NCI-H1092 treated with DMSO at 0.1 percent for 48 hours (cell line): ENCODE measurements at regions not wholly inside any gene's neighbourhood (a gene's known extent, or its start where the extent isn't known, plus 50 kb on each side); places are given as distances from the start of the nearest gene placed in this dataset.
"Not testable (repeated sequence)": the region's sequence is repeated elsewhere in the genome, so short reads cannot be mapped to it uniquely, and the experiment has no call there.

Experiments used
- DNase-seq: peaks from one replicate; lab custom pipeline; 2025; lab: John Stamatoyannopoulos, UW

DNA sequence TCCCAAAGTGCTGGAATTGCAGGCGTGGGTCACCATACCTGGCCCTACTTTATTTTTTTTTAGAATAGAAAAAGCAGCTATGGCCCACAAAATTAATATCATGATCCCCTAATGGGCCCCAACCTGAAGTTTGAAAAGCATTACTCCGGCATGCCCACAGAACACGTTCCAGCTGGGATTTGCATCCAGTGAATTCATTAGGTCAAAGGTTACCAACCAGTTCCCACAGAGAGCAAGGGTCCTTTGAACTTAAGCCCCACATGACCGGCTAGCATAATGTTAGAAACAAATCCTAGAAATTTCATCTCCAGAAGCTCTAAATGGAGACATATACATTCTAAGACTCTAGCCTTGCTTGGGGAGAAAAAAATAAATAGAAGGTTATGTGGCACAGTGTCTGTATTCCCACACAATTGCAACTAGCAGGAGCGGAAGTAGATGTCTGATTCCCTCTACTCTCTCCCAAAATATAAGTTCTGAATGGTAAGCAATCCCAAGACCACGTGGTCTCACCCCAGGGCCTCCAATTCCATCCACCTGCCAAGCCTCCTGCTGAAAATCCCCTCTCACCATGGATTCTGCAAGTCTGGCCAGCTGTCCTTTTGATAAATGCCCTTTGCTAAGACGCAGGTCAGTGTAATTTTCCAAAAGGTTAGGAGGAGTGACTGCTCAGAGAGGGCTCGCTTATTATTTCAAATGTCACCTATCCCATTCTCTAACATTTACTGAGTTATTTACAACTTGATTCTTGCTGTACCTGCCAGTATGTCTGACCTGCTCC, 395.8 kb downstream of the NPIPA8 start:
- DNase-seq: no peak

DNA sequence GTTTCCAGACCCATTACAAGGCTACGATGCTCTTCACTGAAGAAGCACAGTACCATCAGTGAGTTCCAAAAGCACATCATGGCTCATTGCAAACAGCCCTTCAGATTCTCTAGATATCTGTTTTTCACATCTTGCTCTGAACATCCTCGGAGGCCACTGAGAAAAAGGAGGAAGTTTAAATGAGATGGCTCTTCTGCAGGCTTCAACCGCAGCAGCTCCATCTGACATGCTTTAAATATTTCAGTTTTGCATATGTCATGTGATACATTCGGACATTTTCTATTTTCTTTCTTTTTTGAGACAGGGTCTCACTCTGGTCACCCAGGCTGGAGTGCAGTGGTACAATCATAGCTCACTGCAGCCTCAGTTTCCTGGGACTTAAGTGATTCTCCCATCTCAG, 396.8 kb downstream of the NPIPA8 start:
- no peak for DNase-seq

DNA sequence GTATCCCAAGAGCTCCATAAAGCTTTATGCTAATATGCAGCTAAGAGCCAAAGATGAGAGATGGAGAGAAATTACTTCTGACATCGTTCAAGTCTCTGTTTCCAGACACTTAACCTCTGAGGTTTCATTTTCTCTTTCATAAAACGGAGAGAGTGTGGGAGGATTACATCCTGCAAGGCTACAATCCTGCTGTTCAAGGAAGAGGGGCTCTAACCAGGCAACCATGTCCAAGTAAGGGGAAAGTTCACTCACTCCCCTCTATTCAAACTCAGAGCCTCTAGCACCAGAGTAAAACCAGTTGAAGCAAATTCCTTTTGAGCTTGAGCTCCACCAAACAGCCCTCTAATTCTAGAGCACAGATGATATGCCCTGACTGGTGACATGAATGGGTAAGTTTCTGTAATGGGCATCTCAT, 397.4 kb downstream of the NPIPA8 start:
- DNase-seq: no peak

DNA sequence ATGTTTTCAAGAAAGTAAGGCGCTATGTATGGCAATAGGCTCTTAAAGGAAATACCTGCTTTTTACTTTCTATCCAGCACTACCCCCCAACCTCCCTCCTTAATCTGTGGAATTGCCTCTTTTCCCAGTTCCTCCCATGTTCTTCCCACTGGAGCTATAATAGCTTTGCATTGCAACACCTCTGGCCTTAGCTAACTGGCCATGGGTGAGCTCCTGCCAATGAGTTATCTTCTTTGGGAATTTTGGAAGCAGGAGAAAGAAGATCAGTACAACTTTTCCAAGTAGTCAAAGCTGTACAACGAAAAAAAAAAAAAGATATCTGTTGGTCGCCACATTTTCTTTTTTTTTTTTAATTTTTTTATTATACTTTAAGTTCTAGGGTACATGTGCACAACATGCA, 398.0 kb downstream of the NPIPA8 start:
- DNase-seq: no peak

DNA sequence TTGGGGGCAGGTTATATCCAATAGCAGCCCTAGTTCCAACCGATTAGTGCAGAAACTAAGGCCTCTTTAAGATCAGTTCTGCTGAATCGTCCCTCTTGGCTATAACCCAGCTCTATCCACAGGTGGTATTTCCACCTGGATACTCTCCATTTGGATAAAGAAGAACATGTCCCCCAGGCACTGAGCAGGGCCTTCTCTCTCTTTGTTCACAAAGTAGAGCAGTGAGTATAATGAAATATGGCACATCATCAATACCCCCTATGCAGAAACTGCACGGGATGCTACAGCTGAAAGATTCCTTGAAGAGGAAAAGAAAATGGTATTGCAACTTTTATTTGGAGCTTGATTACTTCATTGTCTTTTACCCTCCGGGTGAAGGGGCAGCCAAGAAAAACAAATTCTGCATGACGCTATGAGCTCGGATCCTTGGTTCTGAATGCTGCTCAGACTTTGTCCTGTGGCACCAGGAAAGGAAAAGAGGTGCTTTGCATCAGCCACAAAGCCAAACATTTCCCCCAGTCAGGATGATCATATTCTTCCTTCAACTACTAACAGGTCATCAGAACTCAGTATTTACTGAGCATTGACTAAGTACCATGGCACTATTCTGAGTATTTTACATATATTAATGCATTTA, 399.7 kb downstream of the NPIPA8 start:
- DNase-seq: no peak

DNA sequence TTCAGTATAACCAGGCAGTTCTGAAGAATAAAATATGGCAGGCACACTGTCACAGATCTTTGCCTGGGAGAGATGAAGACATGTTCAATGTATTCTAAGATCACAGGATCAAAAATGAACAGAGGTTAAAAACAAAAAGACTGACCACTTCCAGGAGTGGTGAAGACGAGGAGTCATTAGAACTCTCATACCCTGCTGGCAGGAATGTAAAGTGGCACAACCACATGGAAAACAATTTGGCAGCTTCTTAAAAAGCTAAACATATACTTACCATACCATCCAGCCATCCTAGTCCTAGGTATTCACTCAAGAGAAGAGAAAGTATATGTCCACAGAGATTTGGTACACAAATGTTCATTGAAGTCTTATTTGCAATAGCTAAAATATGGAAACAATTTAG, 406.3 kb downstream of the NPIPA8 start:
- DNase-seq: no peak

DNA sequence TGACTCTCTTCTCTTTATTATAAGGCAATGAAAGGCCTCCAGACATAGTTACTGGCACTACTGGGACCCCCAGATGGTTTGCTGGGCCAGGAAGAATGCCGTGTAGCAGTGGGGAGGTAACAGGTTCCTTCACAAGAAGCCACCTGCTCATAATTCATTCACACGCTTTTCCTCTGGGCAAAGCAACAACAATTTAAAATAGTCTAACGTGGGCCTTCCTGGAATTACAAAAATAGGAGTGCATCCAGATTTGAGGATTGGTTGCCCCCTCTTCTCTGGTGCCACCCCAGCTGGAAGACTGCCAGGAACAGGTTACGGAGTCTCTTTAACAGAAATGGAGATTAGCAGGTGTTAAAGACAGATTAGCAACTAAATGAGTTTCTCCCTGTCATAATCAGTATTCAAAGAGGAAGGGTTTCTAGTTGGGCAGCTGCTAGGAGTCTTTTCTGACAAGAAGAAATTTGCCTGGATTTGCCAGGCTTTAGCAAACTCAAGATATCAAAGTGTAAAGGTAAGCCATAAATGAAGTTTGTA, 409.6 kb downstream of the NPIPA8 start:
- no peak for DNase-seq

DNA sequence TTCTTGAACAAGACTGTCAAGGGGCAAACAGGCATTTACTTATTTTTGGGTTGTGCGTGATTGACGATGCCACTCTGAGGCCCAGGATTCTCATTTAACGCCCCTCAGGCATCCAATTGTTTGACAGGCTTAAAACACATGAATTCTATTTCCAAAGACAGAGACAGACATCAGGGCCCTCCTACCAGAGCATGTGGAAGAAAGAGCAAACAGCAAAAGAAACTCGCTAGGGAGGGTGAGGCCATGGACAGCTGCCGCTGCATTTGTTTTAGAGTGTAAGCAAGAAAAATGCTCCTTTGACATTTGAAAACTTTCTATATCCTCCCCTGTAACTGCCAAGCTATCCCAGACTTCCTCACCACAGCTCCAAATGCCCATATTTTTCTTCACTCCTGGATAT, 410.1 kb downstream of the NPIPA8 start:
- no peak for DNase-seq

DNA sequence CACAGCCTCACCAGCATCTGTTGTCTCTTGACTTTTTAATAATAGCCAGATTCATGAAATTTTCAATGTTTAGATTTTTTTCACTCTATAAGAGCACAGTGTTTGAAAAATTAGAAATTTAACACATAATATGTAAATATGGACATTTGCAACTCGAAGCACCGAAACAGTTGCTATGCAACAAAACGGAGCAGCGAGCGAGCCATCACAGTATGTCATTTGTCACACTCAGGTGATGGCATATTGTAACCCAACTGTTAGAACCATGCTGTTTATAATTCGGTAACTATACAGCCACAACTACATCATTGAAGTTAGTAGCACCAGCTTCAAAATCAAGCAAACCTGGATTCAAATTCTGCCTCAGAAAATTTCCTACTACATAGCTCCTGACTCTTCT, 410.8 kb downstream of the NPIPA8 start:
- DNase-seq: no peak

DNA sequence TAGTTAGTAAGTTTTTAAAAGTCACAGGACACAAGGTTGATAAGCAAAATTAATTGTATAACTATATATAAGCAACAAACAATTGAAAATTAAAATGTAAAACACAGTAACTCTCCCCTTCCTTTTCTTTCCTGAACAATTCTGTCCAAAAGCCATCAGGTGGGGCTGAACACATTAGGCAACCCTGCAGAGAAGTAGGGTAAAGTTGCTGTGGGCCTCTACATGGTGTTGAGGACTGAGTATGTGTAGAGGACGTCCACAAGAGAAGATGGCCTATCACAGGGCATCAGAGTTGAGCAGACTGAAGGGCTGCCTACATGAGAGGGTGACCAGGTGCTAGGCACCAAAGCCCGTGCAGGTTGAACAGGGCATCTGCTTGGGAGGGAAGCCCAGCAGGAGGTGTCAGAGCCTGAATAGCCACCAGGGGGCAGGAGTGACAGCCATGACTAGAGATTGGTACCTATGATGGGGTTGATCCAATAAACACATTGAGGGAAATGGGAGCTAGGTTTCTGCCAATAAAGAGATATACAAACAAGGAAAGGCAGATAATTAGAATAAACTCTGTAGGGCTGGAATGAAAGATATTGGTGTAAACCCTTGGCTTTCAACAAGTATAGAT, 415.1 kb downstream of the NPIPA8 start:
- DNase-seq: peak; percentile 17

DNA sequence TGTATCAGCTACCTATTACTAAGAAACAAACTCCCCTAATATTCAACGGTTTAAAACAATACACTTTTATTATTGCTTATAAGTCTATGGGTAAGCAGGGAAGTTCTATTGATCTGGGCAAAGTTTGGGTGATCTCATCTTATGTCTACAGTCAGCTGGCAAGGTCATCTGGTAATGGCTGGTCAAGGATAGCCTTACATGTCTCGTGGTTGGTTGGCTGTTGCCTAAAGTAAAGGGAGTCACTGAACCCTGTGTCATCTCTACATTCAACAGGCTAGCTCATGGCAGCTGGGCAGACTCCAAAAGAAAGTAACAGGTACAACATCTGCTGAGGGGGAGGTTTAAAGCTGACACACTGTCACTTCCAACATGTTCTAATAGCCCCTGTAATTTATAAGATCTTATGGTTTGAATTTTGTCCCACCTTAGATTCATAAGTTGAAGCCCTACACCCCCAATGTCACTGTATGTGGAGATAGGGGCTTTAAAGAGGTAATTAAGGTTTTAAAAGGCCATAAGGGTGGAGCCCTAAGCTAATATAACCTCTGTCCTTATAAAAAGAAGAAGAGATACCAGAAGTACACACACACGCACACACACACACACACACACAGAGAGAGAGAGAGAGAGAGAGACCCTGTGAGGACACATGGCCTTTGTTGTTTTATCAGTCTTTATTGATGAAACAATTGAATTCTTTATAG, 419.1 kb downstream of the NPIPA8 start:
- no peak for DNase-seq

DNA sequence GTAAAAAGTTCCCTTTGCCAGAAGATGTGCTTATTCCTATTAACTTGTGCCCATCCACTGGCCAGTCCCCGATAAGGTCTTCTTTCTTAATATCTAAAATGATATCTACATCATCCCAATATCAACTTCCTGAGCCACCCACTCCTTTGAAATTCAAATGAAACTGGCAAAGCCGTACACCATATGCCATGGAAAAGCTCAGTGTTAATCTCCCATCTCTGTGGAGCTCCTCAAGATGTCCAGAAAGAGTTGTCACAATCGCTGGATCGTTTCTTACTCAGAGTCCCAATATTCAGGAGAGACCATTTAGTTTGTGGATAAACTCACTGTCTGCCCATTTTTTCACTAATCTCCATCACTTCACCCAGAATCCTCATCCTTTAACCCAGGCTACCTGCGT, 420.7 kb downstream of the NPIPA8 start:
- DNase-seq: no peak

DNA sequence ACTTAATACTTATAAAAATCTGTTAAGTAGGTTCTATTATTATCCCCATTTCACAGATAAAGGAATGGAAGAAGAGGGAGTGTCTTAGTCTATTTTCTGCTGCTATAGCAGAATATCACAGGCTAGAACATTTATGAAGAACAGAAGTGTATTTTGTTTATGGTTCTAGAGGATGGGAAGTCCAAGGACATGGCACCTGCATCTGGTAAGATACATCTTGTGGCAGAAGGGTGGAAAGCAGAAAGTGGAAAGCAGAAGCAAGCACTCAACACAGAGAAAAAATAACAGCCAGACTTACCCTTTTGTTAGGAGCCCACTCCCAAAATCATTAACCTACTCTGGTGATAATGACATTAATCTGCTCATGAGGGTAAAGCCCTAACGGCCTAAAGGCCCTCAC, 422.4 kb downstream of the NPIPA8 start:
- no peak for DNase-seq

DNA sequence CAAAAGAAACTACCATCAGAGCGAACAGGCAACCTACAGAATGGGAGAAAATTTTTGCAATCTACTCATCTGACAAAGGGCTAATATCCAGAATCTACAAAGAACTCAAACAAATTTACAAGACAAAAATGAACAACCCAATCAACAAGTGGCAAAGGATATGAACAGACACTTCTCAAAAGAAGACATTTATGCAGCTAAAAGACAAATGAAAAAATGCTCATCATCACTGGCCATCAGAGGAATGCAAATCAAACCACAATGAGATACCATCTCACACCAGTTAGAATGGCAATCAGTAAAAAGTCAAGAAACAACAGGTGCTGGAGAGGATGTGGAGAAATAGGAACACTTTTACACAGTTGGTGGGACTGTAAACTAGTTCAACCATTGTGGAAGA, 425.0 kb downstream of the NPIPA8 start:
- not testable (repeated sequence) for DNase-seq

DNA sequence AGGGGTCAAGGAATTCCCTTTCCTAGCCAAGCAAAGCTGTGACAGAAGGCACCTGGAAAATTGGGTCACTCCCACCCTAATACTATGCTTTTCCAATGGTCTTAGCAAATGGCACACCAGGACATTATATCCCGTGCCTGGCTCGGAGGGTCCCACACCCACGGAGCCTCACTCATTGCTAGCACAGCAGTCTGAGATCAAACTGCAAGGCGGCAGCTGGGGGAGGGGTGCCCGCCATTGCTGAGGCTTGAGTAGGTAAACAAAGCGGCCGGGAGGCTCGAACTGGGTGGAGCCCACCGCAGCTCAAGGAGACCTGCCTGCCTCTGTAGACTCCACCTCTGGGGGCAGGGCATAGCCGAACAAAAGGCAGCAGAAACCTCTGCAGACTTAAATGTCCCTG, 429.9 kb downstream of the NPIPA8 start:
- DNase-seq: not testable (repeated sequence)

DNA sequence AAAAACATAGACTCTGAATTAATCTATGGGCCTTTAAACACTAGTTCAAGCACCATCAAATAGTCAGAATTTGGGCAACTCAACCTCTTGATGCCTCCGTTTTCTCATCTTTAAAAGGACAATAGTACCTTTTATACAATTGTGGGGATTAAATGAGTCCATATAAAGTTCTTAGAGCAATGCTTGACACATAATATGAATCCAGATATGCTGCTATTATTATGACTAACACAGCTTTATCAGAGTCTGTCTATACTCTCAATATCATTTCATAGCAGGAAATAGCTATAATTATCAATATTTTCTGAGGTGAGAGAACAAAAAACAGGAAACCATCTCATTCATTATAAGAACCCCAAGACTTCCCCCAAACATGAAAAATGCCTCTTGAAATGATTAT, 430.5 kb upstream of the XYLT1 start:
- DNase-seq: no peak

DNA sequence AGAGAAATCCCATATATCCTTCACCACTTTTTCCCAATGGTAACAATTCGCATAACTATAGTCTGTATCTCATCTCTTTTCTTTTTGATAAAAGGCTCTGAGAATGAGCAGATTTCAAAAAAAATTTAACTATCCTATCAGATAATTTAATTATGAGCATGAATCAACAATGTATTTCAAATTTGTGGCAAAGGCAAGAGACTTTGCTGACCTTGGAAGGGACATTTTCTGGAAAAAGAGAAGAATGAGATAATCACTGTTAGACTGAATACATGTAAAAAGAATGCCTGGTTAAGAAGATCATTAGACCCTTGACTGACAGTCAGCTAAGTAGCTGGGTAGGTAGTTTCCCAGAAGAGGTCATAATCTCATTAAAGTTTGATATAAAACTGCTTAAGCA, 428.4 kb upstream of the XYLT1 start:
- DNase-seq: no peak

DNA sequence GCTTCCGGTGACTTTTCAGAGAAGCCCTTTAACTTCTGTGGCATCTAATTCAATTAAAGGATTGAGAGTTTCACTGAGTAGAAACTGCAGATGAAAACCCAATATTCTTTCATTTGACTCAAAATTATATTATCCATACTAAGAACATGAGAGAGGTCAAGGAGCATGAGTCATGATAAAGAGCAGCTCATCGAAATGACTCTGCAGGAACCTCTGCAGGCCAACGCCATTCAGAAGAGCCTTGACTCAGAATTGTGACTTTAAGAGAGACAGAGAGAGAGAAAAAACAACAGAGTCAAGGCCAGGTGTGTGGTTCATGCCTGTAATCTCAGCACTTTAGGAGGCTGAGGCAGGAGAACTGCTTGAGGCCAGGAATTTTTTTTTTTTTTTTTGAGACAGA, 417.2 kb upstream of the XYLT1 start:
- no peak for DNase-seq

DNA sequence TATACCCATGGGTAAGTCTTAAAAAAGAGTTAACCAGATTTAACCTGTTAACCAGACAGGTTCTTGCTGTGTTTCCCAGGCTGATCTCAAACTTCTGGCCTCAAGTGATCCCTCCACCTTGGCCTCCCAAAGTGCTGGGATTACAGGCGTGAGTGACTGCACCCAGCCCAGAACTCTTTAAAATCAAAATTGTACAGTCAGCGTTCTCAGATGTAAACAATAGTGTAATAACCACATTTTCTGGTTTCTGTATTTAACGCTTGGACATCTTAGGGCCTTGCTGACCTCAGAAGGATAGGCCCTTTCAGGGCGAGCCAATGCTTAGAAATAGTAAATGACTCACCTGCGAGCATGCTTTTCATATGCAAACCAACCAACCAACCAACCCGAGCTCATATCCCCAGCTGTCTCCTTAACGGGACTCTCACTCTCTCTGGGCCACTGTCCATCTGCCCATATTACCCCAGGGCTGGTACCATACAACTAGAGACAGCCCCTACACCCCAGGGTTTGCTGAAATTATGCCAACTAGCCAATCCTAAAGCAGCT, 415.0 kb upstream of the XYLT1 start:
- DNase-seq: no peak

DNA sequence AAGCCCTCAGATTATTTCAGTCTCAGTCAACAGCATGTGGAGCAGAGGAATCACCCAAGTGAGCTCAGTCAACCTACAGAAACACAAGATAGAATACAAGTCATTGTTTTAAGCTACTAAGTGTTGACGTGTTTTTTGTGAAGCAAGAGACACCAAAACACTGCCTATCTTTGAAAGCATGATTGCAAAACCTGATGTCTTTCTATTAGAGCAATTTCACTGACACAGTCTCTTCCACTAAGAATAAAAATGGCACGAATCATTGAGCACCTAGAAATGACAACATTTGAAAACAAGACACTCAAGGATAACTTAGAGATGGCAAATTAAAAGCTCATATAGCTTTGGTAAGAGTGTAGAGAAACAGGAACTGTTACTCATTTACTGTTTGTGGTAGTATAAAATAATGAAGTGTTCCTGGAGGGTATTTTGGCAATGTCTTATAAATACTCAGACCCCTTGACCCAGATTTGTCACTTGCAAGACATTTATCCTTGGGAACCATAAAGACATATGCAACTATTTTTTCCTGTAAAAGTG, 407.1 kb upstream of the XYLT1 start:
- DNase-seq: no peak

DNA sequence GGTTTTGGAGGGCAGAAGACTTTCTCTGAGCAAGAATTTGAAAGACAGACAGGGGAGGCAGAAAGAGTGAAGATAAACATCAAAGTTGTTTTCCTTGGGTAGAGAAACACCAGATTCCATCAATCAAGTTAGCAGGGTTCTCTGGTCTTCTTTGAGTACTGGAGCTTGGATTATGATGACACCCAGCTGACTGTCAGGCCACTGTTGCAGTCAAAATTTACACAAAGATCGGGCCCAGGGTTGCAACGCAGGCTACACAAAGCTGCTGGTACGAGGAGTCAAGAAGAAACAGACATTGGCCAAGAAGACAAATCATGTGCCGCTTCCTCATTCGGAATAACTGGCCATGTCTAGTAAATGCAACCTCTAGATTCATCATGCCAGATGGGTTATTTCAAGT, 396.2 kb upstream of the XYLT1 start:
- DNase-seq: no peak

DNA sequence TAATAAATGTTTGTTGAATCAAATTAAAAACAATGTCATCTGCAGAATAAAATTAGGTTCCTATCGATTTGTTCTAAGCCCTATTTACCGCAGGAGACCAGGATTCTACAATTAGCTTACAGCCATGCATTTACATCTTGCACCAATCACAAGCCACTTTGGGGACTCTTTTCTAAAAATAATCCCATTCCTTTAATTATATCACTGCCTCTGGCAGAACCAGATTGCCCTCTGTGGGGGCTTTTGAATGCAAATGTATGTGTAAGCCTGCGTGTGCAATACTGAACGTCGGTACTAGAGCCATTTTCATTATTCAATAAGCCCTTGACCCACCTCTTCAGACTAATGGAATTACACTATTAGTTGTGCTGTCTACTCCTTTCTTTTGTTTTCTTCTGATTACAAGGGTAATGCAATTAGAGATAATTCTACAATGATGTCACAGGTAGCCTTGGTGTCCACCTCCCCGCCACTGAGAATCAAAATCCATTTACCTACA, 391.3 kb upstream of the XYLT1 start:
- DNase-seq: no peak
